GM23338 (cell line): ENCODE measurements at regions not wholly inside any gene's neighbourhood (a gene's known extent, or its start where the extent isn't known, plus 50 kb on each side); places are given as distances from the start of the nearest gene placed in this dataset.

ENCODE experiments used
- ATAC-seq: fragments of 200-7000 bp; cut with Tn5 transposase; 3 replicates; pipeline ENCODE4 v1.9.1; 2020
- DNase-seq: peaks from one replicate; pipeline ENCODE4 v3.0.0-alpha.2; 2015; ENCODE audit warnings: low spot score
- H2AFZ ChIP-seq: fragments of 200-600 bp; sonication (generic); 2 replicates; pipeline ENCODE4 v1.8.0; 2016; ENCODE audit warnings: antibody characterized with exemption, mild to moderate bottlenecking, moderate library complexity
- H3F3A ChIP-seq: fragments of 200-600 bp; sonication (generic); replicated peaks from 2 replicates; pipeline ENCODE4 v1.8.0; 2017; ENCODE audit warnings: antibody characterized with exemption, mixed run types, low read depth
- H3K27ac ChIP-seq: fragments of 200-600 bp; sonication (generic); 2 replicates; pipeline ENCODE4 v1.6.1; 2016; ENCODE audit warnings: low read depth
- H3K27me3 ChIP-seq: fragments of 200-600 bp; sonication (generic); 2 replicates; pipeline ENCODE4 v1.8.0; 2016; ENCODE audit warnings: mild to moderate bottlenecking, mixed run types, moderate library complexity; ENCODE audit not compliant: insufficient read depth
- H3K36me3 ChIP-seq: fragments of 200-600 bp; sonication (generic); 2 replicates; pipeline ENCODE4 v1.8.0; 2016; ENCODE audit warnings: mild to moderate bottlenecking; ENCODE audit not compliant: insufficient read depth
- H3K4me1 ChIP-seq: fragments of 200-600 bp; sonication (generic); 2 replicates; pipeline ENCODE4 v1.8.0; 2016; ENCODE audit warnings: mild to moderate bottlenecking, moderate library complexity; ENCODE audit not compliant: insufficient read depth
- H3K4me2 ChIP-seq: fragments of 200-600 bp; sonication (generic); 2 replicates; pipeline ENCODE4 v1.7.1; 2017; ENCODE audit warnings: mixed run types
- H3K4me3 ChIP-seq: fragments of 200-600 bp; sonication (generic); 2 replicates; pipeline ENCODE4 v1.6.1; 2016; ENCODE audit warnings: mixed run types
- H3K79me2 ChIP-seq: fragments of 200-600 bp; sonication (generic); replicated peaks from 2 replicates; pipeline ENCODE4 v1.8.0; 2017; ENCODE audit warnings: mild to moderate bottlenecking; ENCODE audit not compliant: insufficient read depth
- H3K9me2 ChIP-seq: fragments of 200-600 bp; sonication (generic); 2 replicates; pipeline ENCODE4 v1.8.0; 2017; ENCODE audit not compliant: insufficient read depth
- H4K20me1 ChIP-seq: fragments of 200-600 bp; sonication (generic); replicated peaks from 2 replicates; pipeline ENCODE4 v1.8.0; 2017; ENCODE audit warnings: mild to moderate bottlenecking; ENCODE audit not compliant: insufficient read depth
- H3K27ac Mint-ChIP-seq: 2 replicates; pipeline ENCODE4 v1.8.0; 2020; ENCODE audit warnings: inconsistent platforms, mild to moderate bottlenecking, moderate library complexity, mixed read lengths
- H3K27me3 Mint-ChIP-seq: 3 replicates; pipeline ENCODE4 v1.8.0; 2022; ENCODE audit warnings: low read depth, mild to moderate bottlenecking, moderate library complexity, mixed read lengths, inconsistent platforms; ENCODE audit not compliant: insufficient read depth, poor library complexity
- H3K36me3 Mint-ChIP-seq: 3 replicates; pipeline ENCODE4 v1.8.0; 2021; ENCODE audit warnings: low read depth, mild to moderate bottlenecking, inconsistent platforms, moderate library complexity, mixed read lengths
- H3K4me1 Mint-ChIP-seq: 3 replicates; pipeline ENCODE4 v1.8.0; 2020; ENCODE audit warnings: mild to moderate bottlenecking, inconsistent platforms, mixed read lengths
- H3K4me3 Mint-ChIP-seq: 3 replicates; pipeline ENCODE4 v1.8.0; 2021; ENCODE audit warnings: moderate library complexity, mild to moderate bottlenecking, inconsistent platforms, mixed read lengths
- H3K9me3 Mint-ChIP-seq: 3 replicates; pipeline ENCODE4 v1.8.0; 2020; ENCODE audit warnings: moderate library complexity, mild to moderate bottlenecking, inconsistent platforms, mixed read lengths
- EZH2phosphoT487 ChIP-seq: fragments of 200-600 bp; sonication (generic); IDR thresholded peaks from one replicate; pipeline ENCODE4 v1.8.1; 2018; ENCODE audit warnings: antibody characterized with exemption; ENCODE audit not compliant: unreplicated experiment
- JUNB ChIP-seq: IDR thresholded peaks from one replicate; pipeline ENCODE4 v1.6.1; 2016; ENCODE audit warnings: antibody characterized with exemption; ENCODE audit not compliant: unreplicated experiment
- NANOG ChIP-seq: IDR thresholded peaks from 2 replicates; pipeline ENCODE4 v1.6.1; 2016; ENCODE audit warnings: antibody characterized with exemption, borderline replicate concordance
- TF ChIP-seq, protein P1 (sequence below): fragments of 250-450 bp; sonication (Bioruptor Pico); IDR thresholded peaks from 2 replicates; pipeline ENCODE4 v1.5.0; 2020; ENCODE audit warnings: mild to moderate bottlenecking, moderate library complexity
- TF ChIP-seq, protein P2 (sequence below): IDR thresholded peaks from 2 replicates; pipeline ENCODE4 v1.6.1; 2016; ENCODE audit warnings: antibody characterized with exemption
- TF ChIP-seq, protein P3 (sequence below), 2 experiments: fragments of 200-600 bp in 1 of 2; sonication (generic) in 1 of 2; conservative IDR thresholded peaks; 2 replicates each; pipeline versions ENCODE4 v1.5.1 to v1.6.1; 2016 to 2017; ENCODE audit warnings: antibody characterized with exemption in 2 of 2, low read depth in 2 of 2, mild to moderate bottlenecking in 2 of 2, moderate library complexity in 1 of 2
- TF ChIP-seq, protein P4 (sequence below): IDR thresholded peaks from one replicate; pipeline ENCODE4 v1.6.1; 2018; ENCODE audit warnings: antibody characterized with exemption; ENCODE audit not compliant: unreplicated experiment

GRCh38 chr9:119544492-119544891 lies 175.3 kb upstream of the BRINP1 start (continued):
- TF ChIP-seq, protein P1, sequence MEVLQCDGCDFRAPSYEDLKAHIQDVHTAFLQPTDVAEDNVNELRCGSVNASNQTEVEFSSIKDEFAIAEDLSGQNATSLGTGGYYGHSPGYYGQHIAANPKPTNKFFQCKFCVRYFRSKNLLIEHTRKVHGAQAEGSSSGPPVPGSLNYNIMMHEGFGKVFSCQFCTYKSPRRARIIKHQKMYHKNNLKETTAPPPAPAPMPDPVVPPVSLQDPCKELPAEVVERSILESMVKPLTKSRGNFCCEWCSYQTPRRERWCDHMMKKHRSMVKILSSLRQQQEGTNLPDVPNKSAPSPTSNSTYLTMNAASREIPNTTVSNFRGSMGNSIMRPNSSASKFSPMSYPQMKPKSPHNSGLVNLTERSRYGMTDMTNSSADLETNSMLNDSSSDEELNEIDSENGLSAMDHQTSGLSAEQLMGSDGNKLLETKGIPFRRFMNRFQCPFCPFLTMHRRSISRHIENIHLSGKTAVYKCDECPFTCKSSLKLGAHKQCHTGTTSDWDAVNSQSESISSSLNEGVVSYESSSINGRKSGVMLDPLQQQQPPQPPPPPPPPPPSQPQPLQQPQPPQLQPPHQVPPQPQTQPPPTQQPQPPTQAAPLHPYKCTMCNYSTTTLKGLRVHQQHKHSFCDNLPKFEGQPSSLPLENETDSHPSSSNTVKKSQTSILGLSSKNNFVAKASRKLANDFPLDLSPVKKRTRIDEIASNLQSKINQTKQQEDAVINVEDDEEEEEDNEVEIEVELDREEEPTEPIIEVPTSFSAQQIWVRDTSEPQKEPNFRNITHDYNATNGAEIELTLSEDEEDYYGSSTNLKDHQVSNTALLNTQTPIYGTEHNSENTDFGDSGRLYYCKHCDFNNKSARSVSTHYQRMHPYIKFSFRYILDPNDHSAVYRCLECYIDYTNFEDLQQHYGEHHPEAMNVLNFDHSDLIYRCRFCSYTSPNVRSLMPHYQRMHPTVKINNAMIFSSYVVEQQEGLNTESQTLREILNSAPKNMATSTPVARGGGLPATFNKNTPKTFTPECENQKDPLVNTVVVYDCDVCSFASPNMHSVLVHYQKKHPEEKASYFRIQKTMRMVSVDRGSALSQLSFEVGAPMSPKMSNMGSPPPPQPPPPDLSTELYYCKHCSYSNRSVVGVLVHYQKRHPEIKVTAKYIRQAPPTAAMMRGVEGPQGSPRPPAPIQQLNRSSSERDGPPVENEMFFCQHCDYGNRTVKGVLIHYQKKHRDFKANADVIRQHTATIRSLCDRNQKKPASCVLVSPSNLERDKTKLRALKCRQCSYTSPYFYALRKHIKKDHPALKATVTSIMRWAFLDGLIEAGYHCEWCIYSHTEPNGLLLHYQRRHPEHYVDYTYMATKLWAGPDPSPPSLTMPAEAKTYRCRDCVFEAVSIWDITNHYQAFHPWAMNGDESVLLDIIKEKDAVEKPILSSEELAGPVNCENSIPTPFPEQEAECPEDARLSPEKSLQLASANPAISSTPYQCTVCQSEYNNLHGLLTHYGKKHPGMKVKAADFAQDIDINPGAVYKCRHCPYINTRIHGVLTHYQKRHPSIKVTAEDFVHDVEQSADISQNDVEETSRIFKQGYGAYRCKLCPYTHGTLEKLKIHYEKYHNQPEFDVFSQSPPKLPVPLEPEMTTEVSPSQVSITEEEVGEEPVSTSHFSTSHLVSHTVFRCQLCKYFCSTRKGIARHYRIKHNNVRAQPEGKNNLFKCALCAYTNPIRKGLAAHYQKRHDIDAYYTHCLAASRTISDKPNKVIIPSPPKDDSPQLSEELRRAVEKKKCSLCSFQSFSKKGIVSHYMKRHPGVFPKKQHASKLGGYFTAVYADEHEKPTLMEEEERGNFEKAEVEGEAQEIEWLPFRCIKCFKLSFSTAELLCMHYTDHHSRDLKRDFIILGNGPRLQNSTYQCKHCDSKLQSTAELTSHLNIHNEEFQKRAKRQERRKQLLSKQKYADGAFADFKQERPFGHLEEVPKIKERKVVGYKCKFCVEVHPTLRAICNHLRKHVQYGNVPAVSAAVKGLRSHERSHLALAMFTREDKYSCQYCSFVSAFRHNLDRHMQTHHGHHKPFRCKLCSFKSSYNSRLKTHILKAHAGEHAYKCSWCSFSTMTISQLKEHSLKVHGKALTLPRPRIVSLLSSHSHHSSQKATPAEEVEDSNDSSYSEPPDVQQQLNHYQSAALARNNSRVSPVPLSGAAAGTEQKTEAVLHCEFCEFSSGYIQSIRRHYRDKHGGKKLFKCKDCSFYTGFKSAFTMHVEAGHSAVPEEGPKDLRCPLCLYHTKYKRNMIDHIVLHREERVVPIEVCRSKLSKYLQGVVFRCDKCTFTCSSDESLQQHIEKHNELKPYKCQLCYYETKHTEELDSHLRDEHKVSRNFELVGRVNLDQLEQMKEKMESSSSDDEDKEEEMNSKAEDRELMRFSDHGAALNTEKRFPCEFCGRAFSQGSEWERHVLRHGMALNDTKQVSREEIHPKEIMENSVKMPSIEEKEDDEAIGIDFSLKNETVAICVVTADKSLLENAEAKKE = no peak
- TF ChIP-seq, protein P2, sequence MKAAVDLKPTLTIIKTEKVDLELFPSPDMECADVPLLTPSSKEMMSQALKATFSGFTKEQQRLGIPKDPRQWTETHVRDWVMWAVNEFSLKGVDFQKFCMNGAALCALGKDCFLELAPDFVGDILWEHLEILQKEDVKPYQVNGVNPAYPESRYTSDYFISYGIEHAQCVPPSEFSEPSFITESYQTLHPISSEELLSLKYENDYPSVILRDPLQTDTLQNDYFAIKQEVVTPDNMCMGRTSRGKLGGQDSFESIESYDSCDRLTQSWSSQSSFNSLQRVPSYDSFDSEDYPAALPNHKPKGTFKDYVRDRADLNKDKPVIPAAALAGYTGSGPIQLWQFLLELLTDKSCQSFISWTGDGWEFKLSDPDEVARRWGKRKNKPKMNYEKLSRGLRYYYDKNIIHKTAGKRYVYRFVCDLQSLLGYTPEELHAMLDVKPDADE = no peak

GRCh38 chr9:119537138-119537537 lies 167.9 kb upstream of the BRINP1 start:
- Mint-ChIP-seq H3K27me3 (no peaks in the 10 kb centered on the region), H3K36me3 (no peaks in the 10 kb centered on the region), H3K27ac (no peak overlapping the region), H3K9me3 (no peaks in the 10 kb centered on the region), H3K4me1 (peaks cover 6% of the 10 kb centered on the region; the same call in 2 of the 3 replicates), H3K4me3 (no peak overlapping the region)
- no peak overlapping the region for H3K4me3 ChIP-seq
- no peaks in the 10 kb centered on the region for H3K36me3 ChIP-seq
- H3K27ac ChIP-seq = no peak overlapping the region
- ATAC-seq (no peak), DNase-seq (no peak)
- H3K79me2 ChIP-seq = no peaks in the 10 kb centered on the region
- H2AFZ ChIP-seq = no peak overlapping the region
- no peaks in the 10 kb centered on the region for H3F3A ChIP-seq
- peaks cover 5% of the 10 kb centered on the region; the same call in 1 of the 2 replicates for H3K9me2 ChIP-seq
- no peaks in the 10 kb centered on the region for H3K27me3 ChIP-seq
- peaks cover 16% of the 10 kb centered on the region for H3K4me1 ChIP-seq
- H4K20me1 ChIP-seq = no peaks in the 10 kb centered on the region
- no peak overlapping the region for H3K4me2 ChIP-seq
- TF ChIP-seq NANOG (no peak), JUNB (no peak), EZH2phosphoT487 (no peak)
- TF ChIP-seq, protein P2 = no peak
- TF ChIP-seq, protein P3, sequence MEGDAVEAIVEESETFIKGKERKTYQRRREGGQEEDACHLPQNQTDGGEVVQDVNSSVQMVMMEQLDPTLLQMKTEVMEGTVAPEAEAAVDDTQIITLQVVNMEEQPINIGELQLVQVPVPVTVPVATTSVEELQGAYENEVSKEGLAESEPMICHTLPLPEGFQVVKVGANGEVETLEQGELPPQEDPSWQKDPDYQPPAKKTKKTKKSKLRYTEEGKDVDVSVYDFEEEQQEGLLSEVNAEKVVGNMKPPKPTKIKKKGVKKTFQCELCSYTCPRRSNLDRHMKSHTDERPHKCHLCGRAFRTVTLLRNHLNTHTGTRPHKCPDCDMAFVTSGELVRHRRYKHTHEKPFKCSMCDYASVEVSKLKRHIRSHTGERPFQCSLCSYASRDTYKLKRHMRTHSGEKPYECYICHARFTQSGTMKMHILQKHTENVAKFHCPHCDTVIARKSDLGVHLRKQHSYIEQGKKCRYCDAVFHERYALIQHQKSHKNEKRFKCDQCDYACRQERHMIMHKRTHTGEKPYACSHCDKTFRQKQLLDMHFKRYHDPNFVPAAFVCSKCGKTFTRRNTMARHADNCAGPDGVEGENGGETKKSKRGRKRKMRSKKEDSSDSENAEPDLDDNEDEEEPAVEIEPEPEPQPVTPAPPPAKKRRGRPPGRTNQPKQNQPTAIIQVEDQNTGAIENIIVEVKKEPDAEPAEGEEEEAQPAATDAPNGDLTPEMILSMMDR (conservative IDR thresholded peaks at IDR 0.05; ENCODE audit: low read depth in 2 of 2) = no peak
- TF ChIP-seq, protein P4, sequence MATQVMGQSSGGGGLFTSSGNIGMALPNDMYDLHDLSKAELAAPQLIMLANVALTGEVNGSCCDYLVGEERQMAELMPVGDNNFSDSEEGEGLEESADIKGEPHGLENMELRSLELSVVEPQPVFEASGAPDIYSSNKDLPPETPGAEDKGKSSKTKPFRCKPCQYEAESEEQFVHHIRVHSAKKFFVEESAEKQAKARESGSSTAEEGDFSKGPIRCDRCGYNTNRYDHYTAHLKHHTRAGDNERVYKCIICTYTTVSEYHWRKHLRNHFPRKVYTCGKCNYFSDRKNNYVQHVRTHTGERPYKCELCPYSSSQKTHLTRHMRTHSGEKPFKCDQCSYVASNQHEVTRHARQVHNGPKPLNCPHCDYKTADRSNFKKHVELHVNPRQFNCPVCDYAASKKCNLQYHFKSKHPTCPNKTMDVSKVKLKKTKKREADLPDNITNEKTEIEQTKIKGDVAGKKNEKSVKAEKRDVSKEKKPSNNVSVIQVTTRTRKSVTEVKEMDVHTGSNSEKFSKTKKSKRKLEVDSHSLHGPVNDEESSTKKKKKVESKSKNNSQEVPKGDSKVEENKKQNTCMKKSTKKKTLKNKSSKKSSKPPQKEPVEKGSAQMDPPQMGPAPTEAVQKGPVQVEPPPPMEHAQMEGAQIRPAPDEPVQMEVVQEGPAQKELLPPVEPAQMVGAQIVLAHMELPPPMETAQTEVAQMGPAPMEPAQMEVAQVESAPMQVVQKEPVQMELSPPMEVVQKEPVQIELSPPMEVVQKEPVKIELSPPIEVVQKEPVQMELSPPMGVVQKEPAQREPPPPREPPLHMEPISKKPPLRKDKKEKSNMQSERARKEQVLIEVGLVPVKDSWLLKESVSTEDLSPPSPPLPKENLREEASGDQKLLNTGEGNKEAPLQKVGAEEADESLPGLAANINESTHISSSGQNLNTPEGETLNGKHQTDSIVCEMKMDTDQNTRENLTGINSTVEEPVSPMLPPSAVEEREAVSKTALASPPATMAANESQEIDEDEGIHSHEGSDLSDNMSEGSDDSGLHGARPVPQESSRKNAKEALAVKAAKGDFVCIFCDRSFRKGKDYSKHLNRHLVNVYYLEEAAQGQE = no peak
